ENCODE measurements at regions not wholly inside any gene's neighbourhood (a gene's known extent, or its start where the extent isn't known, plus 50 kb on each side); places are given as distances from the start of the nearest gene placed in this dataset.
A peak's percentile ranks its signal among the peaks of the same experiment; 100 is the strongest.

GRCh38 chr7:106196460-106197021 is 84.4 kb upstream of the SYPL1 start:
- DNase-seq (ENCODE audit: low read depth): no peak
- H3K4me3 ChIP-seq (ENCODE audit: low read depth, low read length): no peak overlapping the region

- no peak for DNase-seq (ENCODE audit: low read depth)
- no peak overlapping the region for H3K4me3 ChIP-seq (ENCODE audit: low read depth, low read length)
These were observed 81.5 kb upstream of the SYPL1 start for GRCh38 chr7:106193661-106194060.

- H3K4me3 ChIP-seq (ENCODE audit: low read depth, low read length): no peak overlapping the region
- no peak for DNase-seq (ENCODE audit: low read depth)
These were observed 78.6 kb upstream of the SYPL1 start for GRCh38 chr7:106190589-106191330.

- no peak overlapping the region for H3K4me3 ChIP-seq (ENCODE audit: low read depth, low read length)
- no peak for DNase-seq (ENCODE audit: low read depth)
These were observed 75.7 kb upstream of the SYPL1 start for GRCh38 chr7:106187613-106188350.

- H3K4me3 ChIP-seq (ENCODE audit: low read depth, low read length): no peak overlapping the region
- no peak for DNase-seq (ENCODE audit: low read depth)
These were observed 73.6 kb upstream of the SYPL1 start for GRCh38 chr7:106185719-106186118.

- no peak for DNase-seq (ENCODE audit: low read depth)
These were observed 71.8 kb upstream of the SYPL1 start for GRCh38 chr7:106183952-106184351.

GRCh38 chr7:106182904-106183303 is 70.8 kb upstream of the SYPL1 start:
- no peak for DNase-seq (ENCODE audit: low read depth)
- H3K4me3 ChIP-seq (ENCODE audit: low read depth, low read length): no peak overlapping the region

More at GRCh38 chr7:106183952-106184351, 71.8 kb upstream of the SYPL1 start:
- H3K4me3 ChIP-seq (ENCODE audit: low read depth, low read length): no peak overlapping the region

- H3K4me3 ChIP-seq (ENCODE audit: low read depth, low read length): no peak overlapping the region
- no peak for DNase-seq (ENCODE audit: low read depth)
These were observed 69.7 kb upstream of the SYPL1 start for GRCh38 chr7:106181658-106182265.

- no peak for DNase-seq (ENCODE audit: low read depth)
- no peak overlapping the region for H3K4me3 ChIP-seq (ENCODE audit: low read depth, low read length)
These were observed 68.6 kb upstream of the SYPL1 start for GRCh38 chr7:106180721-106181120.

- no peak overlapping the region for H3K4me3 ChIP-seq (ENCODE audit: low read depth, low read length)
- no peak for DNase-seq (ENCODE audit: low read depth)
These were observed 67.1 kb upstream of the SYPL1 start for GRCh38 chr7:106179256-106179655.

- no peak overlapping the region for H3K4me3 ChIP-seq (ENCODE audit: low read depth, low read length)
- peak; percentile 23 for DNase-seq (ENCODE audit: low read depth)
These were observed 66.6 kb upstream of the SYPL1 start for GRCh38 chr7:106178593-106179134.

- no peak for DNase-seq (ENCODE audit: low read depth)
- H3K4me3 ChIP-seq (ENCODE audit: low read depth, low read length): no peak overlapping the region
These were observed 65.9 kb upstream of the SYPL1 start for GRCh38 chr7:106177738-106178592.

- no peak for DNase-seq (ENCODE audit: low read depth)
- no peak overlapping the region for H3K4me3 ChIP-seq (ENCODE audit: low read depth, low read length)
These were observed 65.2 kb upstream of the SYPL1 start for GRCh38 chr7:106177300-106177690.

- H3K4me3 ChIP-seq (ENCODE audit: low read depth, low read length): no peak overlapping the region
- DNase-seq (ENCODE audit: low read depth): peak; percentile 36
These were observed 64.5 kb upstream of the SYPL1 start for GRCh38 chr7:106176414-106177299.

- DNase-seq (ENCODE audit: low read depth): no peak
- no peak overlapping the region for H3K4me3 ChIP-seq (ENCODE audit: low read depth, low read length)
These were observed 63.4 kb upstream of the SYPL1 start for GRCh38 chr7:106175507-106175906.

GRCh38 chr7:106170651-106171050 is 58.5 kb upstream of the SYPL1 start:
- no peak for DNase-seq (ENCODE audit: low read depth)
- H3K4me3 ChIP-seq (ENCODE audit: low read depth, low read length): no peak overlapping the region

GRCh38 chr7:106169821-106170610 is 57.9 kb upstream of the SYPL1 start:
- DNase-seq (ENCODE audit: low read depth): no peak
- no peak overlapping the region for H3K4me3 ChIP-seq (ENCODE audit: low read depth, low read length)

Data from skeletal muscle cell (primary cell).